ELR (cell line): ENCODE measurements at regions not wholly inside any gene's neighbourhood (a gene's known extent, or its start where the extent isn't known, plus 50 kb on each side); places are given as distances from the start of the nearest gene placed in this dataset.
"Not testable (repeated sequence)": the region's sequence is repeated elsewhere in the genome, so short reads cannot be mapped to it uniquely, and the experiment has no call there.

Source experiments
- DNase-seq: peaks from one replicate; pipeline ENCODE4 v3.0.0-alpha.2; 2015; ENCODE audit warnings: low read depth

DNA sequence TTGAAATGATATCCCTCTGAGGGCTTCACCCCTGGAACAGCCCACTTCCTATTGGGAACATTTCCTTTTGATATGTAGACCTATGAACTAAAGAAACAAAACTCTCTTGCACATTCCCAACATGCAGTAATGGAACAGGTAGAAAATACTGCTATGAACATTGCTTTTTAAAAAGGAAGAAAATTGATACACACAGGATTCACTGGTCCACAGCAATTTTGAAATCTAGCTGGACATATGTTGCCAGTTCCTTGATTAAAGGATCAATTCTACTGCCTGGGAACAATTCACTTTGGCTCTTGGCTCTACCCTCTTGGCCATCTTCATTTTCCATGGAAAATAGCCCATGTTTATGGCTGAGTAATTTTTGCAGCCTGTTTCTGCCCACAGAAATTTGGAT is 74.9 kb upstream of the ZNF280D start:
- DNase-seq, result no peak

DNA sequence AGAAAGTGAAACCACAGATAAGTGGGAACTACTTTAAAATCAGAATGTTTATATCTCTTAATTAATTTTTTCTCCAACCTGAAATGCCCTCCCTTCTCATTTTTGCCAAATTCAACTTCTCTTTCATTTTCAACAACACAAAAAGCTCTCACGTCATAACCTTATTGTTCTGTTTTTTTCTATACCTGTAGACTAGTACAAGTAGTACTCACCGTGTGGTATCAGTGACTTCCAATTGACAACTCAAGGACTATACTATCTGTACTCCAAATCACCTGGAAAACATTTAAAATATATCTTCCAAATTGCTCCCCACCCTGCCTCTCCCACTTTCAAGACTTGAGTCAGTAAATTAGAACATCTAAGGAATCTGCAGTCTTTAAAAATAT is 72.8 kb upstream of the ZNF280D start:
- DNase-seq, result no peak

DNA sequence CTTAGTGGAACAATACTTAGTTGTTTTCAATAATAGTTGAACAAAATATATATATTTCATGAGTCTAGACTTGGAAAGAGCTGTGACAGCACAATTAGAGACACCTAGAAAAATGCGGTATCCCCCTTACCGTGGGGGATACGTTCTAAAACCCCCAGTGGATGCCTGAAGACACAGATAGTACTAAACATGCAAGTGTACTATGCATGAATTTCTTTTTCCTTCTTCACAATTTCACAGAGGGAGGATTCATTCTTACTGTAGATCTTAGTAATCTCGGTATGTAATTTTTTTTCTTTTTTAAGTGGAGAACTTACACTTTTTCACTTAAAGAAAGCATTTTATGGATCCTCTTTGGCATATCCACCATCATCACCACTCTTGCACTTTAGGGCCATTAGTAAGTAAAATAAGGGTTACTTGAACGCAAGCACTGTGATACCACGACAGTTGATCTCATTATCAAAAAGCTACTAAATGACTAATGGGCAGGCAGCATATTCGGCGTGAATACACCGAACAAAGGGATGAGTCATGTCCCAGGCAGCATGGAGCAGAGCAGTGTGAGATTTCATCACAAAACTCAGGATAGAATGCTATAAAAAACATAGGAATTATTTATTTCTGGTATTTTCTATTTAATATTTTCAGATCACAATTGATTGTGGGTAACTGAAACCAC is 72.3 kb upstream of the ZNF280D start:
- peak; percentile 91 for DNase-seq

DNA sequence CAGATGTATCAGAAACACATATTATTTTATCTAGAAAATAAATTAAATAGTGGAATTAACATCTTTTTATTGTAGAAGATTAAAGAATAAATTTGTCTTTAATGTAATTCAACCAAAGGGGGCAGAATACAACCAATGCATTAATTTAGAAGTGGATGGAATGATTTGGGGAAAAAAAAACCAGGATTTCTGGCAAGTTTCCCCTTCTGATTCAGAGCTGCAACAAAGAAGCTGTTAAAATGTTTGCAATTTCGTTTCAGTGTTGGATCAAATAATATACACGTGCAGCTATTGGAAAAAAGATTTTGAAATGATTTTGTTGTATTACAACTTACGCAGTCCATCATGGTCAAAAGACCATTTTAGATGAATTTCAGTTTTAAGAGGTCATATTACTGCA is 71.6 kb upstream of the ZNF280D start:
- DNase-seq, result peak; percentile 25

DNA sequence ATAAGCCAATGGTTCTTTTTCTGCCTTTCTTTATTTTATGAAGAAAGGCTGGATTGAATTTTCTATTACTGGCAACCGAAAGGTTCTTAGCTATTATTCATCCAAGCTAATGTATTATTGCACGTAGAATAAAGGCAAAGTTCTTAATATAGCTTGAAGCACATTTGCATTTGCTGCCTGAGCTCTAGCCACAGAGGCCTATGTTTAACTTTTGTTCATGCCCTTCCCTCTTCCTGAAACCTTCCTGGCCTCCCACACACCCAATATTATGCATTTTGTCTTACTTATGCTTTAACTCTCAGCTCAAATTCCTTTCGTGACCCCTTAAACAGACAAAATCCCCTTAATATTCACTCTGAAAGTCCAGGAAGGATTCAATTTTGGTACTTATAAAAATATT is 71.0 kb upstream of the ZNF280D start:
- DNase-seq, result no peak

DNA sequence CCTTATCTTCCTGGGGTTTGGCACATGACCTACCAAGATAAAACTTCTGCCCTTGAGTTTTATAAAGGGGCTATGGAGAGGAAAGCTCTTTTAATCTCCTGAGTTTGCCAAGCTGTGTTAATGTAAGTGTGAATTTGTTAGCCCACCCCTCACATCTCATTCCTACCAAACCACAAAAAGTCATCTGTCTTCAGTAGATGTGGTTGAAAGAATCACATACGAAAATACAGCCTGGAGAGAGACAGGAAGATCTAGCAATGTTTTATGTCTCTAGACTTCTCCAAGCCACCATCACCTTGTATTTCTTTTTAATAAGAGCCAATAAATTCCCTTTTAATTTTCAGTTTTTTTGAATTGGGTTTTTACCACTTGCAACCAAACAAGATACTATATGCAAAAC is 68.9 kb upstream of the ZNF280D start:
- DNase-seq, result no peak

DNA sequence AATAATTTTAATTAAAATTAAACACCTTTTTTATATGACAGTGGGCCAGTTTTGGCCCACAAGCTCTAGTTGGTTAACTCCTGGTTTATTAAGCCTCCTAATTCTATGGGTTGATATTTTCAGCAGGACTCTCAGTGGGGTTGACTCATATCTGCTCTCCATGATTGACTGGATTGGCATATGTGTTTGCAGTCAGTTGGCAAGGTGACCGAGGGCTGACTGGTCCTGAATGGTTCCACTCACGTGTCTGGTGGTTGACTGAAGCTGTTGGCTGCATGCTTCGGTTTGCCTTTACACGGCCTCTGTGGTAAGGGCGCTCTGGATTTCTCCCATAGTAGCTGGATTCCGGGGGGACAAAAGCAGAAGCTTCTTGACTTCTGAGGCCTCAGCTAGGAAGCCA is 65.3 kb upstream of the ZNF280D start:
- no peak for DNase-seq

DNA sequence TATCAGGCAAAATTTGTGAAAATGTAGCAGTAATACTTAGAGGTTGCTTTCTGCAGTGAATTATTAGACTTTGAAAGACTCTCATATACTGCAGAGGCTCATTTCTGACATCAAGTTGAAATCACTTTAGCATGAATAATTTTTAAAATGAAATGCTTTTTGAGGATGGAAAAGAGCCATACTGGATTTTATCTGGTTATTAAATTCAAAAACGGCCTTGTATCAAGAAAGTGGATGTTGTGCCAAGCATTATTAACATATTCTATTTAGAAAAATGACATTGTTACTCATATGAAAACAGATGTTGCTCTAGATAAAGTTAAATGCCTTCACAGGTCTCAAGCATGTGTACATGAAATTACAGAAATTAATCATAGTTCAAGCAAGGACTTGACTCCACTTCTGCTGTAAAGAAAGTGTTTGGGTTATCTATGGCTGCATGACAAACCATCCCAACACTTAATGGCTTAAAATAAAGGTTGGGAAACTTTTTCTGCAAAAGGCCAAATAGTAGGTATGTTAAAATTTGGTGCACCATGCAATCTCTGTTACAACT is 64.5 kb upstream of the ZNF280D start:
- no peak for DNase-seq

DNA sequence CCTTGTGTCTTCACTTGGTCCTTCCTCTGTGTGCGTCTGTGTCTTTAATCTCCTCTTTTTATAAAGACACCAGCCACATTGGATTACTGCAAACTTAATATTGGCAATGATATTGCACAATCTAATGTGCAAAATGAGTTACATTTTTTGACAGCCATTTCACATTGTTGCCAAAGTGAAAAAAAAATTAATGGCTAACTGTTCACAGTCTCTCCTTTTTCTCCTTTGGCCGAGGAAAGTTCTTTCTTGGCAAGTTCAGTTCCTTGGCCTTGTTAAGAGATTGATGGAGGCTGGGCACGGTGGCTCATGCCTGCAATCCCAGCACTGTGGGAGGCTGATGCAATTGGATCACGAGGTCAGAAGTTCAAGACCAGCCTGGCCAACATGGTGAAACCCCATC is 62.2 kb upstream of the ZNF280D start:
- no peak for DNase-seq

DNA sequence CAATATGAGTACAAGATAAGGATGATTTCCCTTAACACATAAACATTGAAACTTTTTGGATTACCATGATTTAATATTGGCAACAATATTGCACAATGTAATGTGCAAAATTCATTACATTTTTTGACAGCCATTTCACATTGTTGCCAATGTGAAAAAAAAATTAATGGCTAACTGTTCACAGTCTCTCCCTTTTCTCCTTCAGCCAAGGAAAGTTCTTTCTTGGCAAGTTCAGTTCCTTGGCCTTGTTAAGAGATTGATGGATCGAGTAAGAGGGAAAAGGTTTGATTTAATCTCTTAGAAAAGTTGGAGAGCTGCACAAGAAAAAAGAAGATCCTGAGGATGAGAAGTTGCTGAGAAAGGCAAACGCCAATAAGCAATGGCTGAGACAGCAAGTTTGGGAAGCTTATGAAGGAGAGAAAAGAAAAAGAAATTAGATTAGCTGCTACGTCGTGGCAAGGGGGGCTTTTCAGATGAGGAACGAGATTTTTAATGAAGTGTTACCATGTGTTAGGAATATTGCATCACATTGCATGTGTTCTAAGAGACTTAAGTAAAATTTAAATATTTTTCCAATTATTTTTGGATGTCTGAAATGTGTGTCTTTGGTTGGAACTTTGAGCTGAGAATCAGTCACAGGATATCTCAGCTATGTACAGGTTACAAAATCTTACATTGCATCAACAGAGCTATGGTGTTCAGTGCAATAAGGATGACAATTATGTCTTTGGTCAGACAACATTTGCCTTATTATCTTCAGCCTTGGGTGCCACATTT is 61.4 kb upstream of the ZNF280D start:
- no peak for DNase-seq

DNA sequence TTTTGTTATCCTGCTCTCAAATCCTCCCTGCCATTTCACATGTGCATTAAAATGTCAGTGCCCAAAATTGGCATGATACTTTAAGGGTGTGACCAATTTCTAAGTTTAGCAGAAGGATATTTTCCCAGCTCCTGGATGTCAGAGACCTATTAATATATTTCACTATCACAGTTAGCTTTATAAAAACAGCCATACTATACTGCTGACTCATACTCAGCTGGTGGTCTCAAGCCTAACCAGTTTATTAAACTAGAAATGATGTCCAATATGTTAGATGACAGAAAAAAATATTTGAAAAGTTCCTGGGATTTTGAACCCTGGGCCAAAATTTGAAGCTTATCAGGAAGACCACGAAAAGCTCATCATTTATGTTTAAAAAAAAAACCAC is 60.9 kb upstream of the ZNF280D start:
- peak; percentile 27 for DNase-seq

DNA sequence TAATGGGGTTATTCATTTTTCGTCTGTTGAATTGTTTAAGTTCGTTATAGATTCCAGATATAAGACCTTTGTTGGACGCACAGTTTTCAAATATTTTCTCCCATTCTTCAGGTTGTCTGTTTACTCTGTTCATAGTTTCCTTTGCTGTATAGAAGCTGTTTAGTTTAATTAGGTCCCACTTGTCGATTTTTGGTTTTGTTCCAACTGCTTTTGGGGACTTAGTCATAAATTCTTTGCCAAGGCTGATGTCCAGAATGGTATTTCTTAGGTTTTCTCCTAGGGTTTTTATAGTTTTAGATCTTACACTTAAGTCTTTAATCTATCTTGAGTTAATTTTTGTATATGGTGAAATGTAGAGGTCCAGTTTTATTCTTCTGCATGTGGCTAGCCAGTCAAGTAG is 58.9 kb upstream of the ZNF280D start:
- no peak for DNase-seq

DNA sequence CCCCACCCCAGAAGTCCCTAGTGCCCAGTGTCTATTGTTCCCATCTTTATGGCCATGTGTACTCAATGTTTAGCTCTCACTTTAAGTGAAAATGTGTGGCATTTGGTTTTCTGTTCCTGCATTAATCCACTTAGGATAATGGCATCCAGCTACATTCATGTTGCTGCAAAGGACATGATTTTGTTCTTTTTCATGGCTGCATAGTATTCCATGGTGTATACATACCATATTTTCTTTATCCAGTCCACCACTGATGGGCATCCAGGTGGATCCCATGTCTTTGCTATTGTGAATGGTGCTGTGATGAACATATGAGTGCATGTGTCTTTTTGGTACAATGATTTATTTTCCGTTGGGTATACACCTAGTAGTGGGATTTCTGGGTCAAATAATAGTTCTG is 58.2 kb upstream of the ZNF280D start:
- not testable (repeated sequence) for DNase-seq

DNA sequence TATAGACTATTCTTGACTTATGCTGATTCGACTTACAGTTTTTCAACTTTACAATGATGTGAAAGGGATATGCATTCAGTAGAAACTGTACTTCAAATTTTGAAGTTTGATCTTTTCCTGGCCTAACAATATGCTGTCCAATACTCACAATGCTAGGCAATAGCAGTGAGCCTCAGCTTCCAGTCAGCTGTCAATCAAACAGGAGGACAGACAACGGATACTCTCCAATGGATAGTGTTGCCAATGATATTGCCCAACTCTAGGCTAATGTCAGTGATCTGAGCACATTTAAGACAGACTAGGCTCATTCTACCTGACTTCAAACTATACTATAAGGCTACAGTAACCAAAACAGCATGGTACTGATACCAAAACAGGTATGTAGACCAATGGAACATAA is 55.0 kb upstream of the ZNF280D start:
- no peak for DNase-seq

DNA sequence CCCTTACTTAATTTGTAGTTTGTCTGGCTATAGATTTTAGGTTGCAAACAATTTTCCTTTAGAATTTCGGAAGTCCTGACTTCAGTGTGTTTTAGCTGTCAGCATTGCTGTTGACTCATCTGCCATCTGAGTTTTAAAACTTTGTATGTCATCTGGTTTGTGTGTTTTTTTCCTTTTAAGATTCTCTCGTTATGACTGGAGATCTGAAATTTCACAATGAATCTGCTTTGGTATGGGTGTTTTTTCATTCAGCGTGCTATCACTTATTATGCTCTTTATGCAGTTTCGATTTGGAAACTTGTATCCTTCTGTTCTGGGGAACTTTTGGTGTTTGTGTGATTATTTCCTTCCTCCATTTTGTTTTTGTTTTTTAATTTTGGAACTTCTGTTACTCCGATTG is 53.7 kb upstream of the ZNF280D start:
- DNase-seq, result no peak

DNA sequence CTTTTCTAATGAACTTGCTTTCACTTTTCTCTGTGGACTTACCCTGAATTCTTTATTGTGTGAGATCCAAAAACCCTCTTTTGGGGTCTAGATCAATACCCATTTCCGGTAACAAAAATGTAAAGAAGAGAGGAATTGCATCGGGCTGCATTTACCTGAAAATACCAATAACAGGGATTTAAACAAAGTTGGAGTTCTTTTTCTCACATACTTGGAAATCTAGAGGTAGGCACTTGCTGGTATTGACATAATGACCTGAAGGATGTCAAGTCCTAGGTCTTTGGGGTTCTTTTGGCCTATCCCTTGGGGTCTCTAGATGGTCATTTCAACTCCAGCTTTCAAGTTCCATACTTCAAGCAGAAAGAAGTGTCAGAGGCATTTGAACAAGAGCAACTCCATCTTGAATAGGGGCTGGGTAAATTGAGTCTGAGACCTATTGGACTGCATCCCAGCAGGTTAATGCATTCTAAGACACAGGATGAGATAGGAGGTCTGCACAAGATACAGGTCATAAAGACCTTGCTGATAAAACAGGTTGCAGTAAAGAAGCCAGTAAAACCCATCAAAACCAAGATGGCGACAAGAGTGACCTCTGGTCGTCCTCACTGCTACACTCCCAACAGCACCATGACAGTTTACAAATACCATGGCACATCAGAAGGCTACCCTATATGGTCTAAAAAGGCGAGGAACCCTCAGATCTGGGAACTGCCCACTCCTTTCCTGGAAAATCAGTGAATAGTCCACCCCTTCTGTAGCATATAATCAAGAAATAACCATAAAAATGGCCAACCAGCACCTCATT is 50.8 kb upstream of the ZNF280D start:
- no peak for DNase-seq

DNA sequence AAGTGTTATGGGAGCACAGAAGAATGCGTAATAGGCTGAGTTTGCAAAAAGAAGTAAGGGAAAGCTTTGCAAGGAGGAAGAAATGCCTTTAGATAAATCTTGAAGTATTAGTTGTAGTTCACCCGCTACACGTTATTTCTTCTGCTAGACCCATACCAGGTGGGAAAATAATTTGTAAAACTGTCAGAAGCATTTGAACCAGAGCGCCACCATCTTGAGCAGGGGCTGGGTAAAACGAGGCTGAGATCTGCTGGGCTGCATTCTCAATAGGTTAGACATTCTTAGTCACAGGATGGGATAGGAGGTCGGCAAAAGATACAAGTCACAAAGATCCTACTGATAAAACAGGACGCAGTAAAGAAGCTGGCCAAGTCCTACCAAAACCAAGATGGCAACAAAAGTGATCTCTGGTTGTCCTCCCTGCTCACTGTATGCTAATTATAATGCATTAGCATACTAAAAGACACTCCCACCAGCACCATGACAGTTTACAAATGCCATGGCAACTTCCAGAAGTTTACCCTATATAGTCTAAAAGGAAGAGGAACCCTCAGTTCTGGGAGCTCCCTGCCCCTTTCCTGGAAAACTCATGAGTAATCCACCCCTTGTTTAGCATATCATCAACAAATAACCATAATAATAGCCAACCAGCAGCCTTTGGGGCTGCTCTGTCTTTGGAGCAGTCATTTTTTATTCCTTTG is 50.0 kb upstream of the ZNF280D start:
- DNase-seq, result no peak
